A673 (cell line): ENCODE measurements at regions not wholly inside any gene's neighbourhood (a gene's known extent, or its start where the extent isn't known, plus 50 kb on each side); places are given as distances from the start of the nearest gene placed in this dataset.

Experiments used
- BruUV-seq: library from RNA; stranded (reverse); fragments of 400-500 nt; replicated peaks from 2 replicates; lab custom pipeline; 2021; lab: Mats Ljungman, UMichigan
- CTCF ChIA-PET: fragments of 300-600 bp; sonication (Branson Sonifier 250); formaldehyde crosslinking; loops from one replicate; lab custom pipeline; 2022; ENCODE audit warnings: antibody characterized with exemption; lab: Charles Lee
- POLR2A ChIA-PET: fragments of 300-600 bp; sonication (Branson Sonifier 250); formaldehyde crosslinking; loops from one replicate; lab custom pipeline; 2022; ENCODE audit warnings: antibody characterized with exemption; ENCODE audit not compliant: low non-redundant PET; lab: Charles Lee
- DNase-seq: peaks from one replicate; pipeline ENCODE4 v3.0.0-alpha.2; 2015; ENCODE audit warnings: low spot score
- H3K27ac ChIP-seq: fragments of 200-600 bp; sonication (generic); 2 replicates; pipeline ENCODE4 v1.5.1; 2016; ENCODE audit warnings: mixed run types, low read depth, mild to moderate bottlenecking, mixed read lengths, antibody characterized with exemption, low read length; ENCODE audit not compliant: poor library complexity, severe bottlenecking
- H3K27me3 ChIP-seq: fragments of 200-600 bp; sonication (generic); replicated peaks from 2 replicates; pipeline ENCODE4 v1.6.1; 2017; ENCODE audit warnings: mixed run types, low read depth, mild to moderate bottlenecking, mixed read lengths, antibody characterized with exemption, low read length; ENCODE audit not compliant: insufficient read depth, poor library complexity
- H3K36me3 ChIP-seq: fragments of 200-600 bp; sonication (generic); 2 replicates; pipeline ENCODE4 v1.6.1; 2016; ENCODE audit warnings: mixed run types, mild to moderate bottlenecking, mixed read lengths, antibody characterized with exemption, low read length; ENCODE audit not compliant: insufficient read depth, poor library complexity, severe bottlenecking
- H3K4me1 ChIP-seq: fragments of 200-600 bp; sonication (generic); 2 replicates; pipeline ENCODE4 v1.6.1; 2017; ENCODE audit warnings: mixed run types, mild to moderate bottlenecking, mixed read lengths, antibody characterized with exemption, low read length; ENCODE audit not compliant: insufficient read depth, poor library complexity, severe bottlenecking
- H3K4me3 ChIP-seq: fragments of 200-600 bp; sonication (generic); 2 replicates; pipeline ENCODE4 v1.5.1; 2016; ENCODE audit warnings: low read depth, mixed run types, mild to moderate bottlenecking, mixed read lengths, low read length; ENCODE audit not compliant: poor library complexity, severe bottlenecking
- H3K9me3 ChIP-seq: fragments of 200-600 bp; sonication (generic); 2 replicates; pipeline ENCODE4 v1.6.1; 2016; ENCODE audit warnings: mixed run types, low read depth, mild to moderate bottlenecking, mixed read lengths, antibody characterized with exemption, low read length; ENCODE audit not compliant: poor library complexity, severe bottlenecking
- CTCF ChIP-seq: fragments of 300-800, 200-600 bp; sonication (generic); conservative IDR thresholded peaks from 2 replicates; pipeline ENCODE4 v1.5.1; 2017; ENCODE audit warnings: low read depth, mild to moderate bottlenecking, antibody characterized with exemption, low read length, moderate library complexity, mixed read lengths
- EZH2 ChIP-seq: fragments of 200-600 bp; sonication (generic); IDR thresholded peaks from 2 replicates; pipeline ENCODE4 v1.6.1; 2017; ENCODE audit warnings: borderline replicate concordance, low read depth, mild to moderate bottlenecking, mixed read lengths, antibody characterized with exemption, low read length; ENCODE audit not compliant: poor library complexity, severe bottlenecking
- intact Hi-C: fragments of 100-400 bp; cut with micrococcal nuclease; formaldehyde crosslinking; loops from one replicate; pipeline ENCODE4 v1.10.0; 2022; ENCODE audit not compliant: unreplicated experiment

- CTCF ChIA-PET, result no interaction called here
- Histone ChIP-seq H3K9me3 (no peaks in the 10 kb centered on the region), H3K4me3 (no peak overlapping the region), H3K36me3 (no peaks in the 10 kb centered on the region), H3K27ac (no peak overlapping the region), H3K4me1 (no peaks in the 10 kb centered on the region), H3K27me3 (no peaks in the 10 kb centered on the region)
- POLR2A ChIA-PET, result no interaction called here
- DNase-seq, result no peak
- intact Hi-C loops, result no loop called here
- BruUV-seq, result no TSS peak
- no peak for TF ChIP-seq CTCF
- TF ChIP-seq EZH2, result no peak
These were observed 150.3 kb upstream of the SASH1 start for GRCh38 chr6:148192310-148192709.

DNA sequence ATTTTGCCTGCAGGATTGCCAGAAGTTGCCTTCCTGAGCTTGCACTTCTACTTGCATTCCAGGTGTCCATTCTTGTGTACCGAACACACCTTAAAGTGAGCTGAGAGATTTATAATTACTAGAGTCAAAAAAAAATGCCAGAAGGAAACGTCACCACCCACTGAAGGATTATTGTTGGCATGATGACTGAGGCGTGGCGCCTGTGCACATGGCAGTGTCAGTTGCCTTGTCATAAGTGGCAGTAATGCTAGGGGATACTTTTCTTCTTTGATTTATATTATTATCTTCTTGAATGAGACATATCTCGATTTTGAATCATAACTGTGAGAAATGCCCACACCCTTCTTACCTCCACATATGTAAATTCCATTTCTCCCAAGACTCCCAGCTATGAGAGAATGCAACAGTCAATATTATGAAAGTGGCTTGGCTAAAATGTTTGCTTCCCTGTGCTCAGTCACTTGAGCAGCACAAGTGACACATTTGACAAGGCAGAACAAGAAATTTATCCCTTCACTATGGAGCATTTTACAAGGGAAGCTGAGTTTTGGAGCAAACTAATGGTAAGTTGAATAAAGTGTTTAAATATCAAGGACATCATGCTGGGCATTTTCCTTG is 149.5 kb upstream of the SASH1 start:
- POLR2A ChIA-PET, result no interaction called here
- no peaks in the 10 kb centered on the region for H3K9me3 ChIP-seq
- no TSS peak for BruUV-seq
- CTCF ChIA-PET, result interaction anchor here (0.5 kb wide), 1 partner anchor 8 kb away, joined by 4 read pairs; no protein-coding TSS in a partner anchor
- H3K27ac ChIP-seq, result no peak overlapping the region
- intact Hi-C loops, result no loop called here
- no peaks in the 10 kb centered on the region for H3K27me3 ChIP-seq
- H3K36me3 ChIP-seq, result no peaks in the 10 kb centered on the region
- no peak for TF ChIP-seq EZH2
- TF ChIP-seq CTCF, result no peak
- no peak for DNase-seq
- H3K4me1 ChIP-seq, result no peaks in the 10 kb centered on the region
- H3K4me3 ChIP-seq, result no peak overlapping the region

- no peaks in the 10 kb centered on the region for H3K9me3 ChIP-seq
- ChIA-PET POLR2A (no interaction called here), CTCF (interaction anchor here (1.2 kb wide), 1 partner anchor 16 kb away, joined by 3 read pairs; no protein-coding TSS in a partner anchor)
- no TSS peak for BruUV-seq
- H3K27ac ChIP-seq, result no peak overlapping the region
- H3K4me1 ChIP-seq, result no peaks in the 10 kb centered on the region
- intact Hi-C loops, result no loop called here
- H3K27me3 ChIP-seq, result no peaks in the 10 kb centered on the region
- no peak for DNase-seq
- H3K4me3 ChIP-seq, result no peak overlapping the region
- no peaks in the 10 kb centered on the region for H3K36me3 ChIP-seq
- no peak for TF ChIP-seq CTCF
- no peak for TF ChIP-seq EZH2
These were observed 147.1 kb upstream of the SASH1 start for GRCh38 chr6:148195511-148195910.
